WTC11 (cell line): ENCODE measurements at regions not wholly inside any gene's neighbourhood (a gene's known extent, or its start where the extent isn't known, plus 50 kb on each side); places are given as distances from the start of the nearest gene placed in this dataset.

Experiments used
- ATAC-seq: fragments of 200-7000 bp; cut with Tn5 transposase; 2 replicates; pipeline ENCODE4 v1.10.0; 2021; ENCODE audit warnings: mild to moderate bottlenecking, moderate library complexity
- CTCF ChIA-PET: fragments of 300-600 bp; sonication (Branson Sonifier 250); formaldehyde crosslinking; loops from one replicate; lab custom pipeline; 2021; ENCODE audit warnings: antibody characterized with exemption; lab: Charles Lee
- POLR2A ChIA-PET: fragments of 350-600 bp; sonication (Branson Sonifier 250); formaldehyde crosslinking; loops from one replicate; lab custom pipeline; 2021; ENCODE audit warnings: antibody characterized with exemption; lab: Charles Lee
- DNase-seq: peaks from one replicate; pipeline ENCODE4 v3.0.0; 2021; ENCODE audit warnings: low spot score
- H3K27ac Mint-ChIP-seq: 2 replicates; pipeline ENCODE4 v1.8.0; 2021; ENCODE audit warnings: mixed read lengths
- H3K27me3 Mint-ChIP-seq: 2 replicates; pipeline ENCODE4 v1.8.0; 2021; ENCODE audit warnings: low read depth, mild to moderate bottlenecking, moderate library complexity, mixed read lengths
- H3K36me3 Mint-ChIP-seq: 2 replicates; pipeline ENCODE4 v1.8.0; 2021; ENCODE audit warnings: mixed read lengths
- H3K4me1 Mint-ChIP-seq: 2 replicates; pipeline ENCODE4 v1.8.0; 2022; ENCODE audit warnings: mixed read lengths
- H3K4me3 Mint-ChIP-seq: 2 replicates; pipeline ENCODE4 v1.8.0; 2021; ENCODE audit warnings: mild to moderate bottlenecking, moderate library complexity, mixed read lengths
- H3K9me3 Mint-ChIP-seq: 2 replicates; pipeline ENCODE4 v1.8.0; 2021; ENCODE audit warnings: mixed read lengths
- ARID4B ChIP-seq: sonication (generic); formaldehyde crosslinking; IDR thresholded peaks from 2 replicates; pipeline ENCODE4 v1.8.0; 2023; ENCODE audit warnings: missing genetic modification reagents, mild to moderate bottlenecking, borderline replicate concordance
- CBFB ChIP-seq: sonication (generic); formaldehyde crosslinking; IDR thresholded peaks from 2 replicates; pipeline ENCODE4 v1.8.1; 2022; ENCODE audit warnings: mild to moderate bottlenecking, low read depth, missing genetic modification reagents
- CREM ChIP-seq: sonication (generic); formaldehyde crosslinking; IDR thresholded peaks from 2 replicates; pipeline ENCODE4 v1.8.1; 2022; ENCODE audit warnings: mild to moderate bottlenecking, missing genetic modification reagents, moderate library complexity
- E2F4 ChIP-seq: sonication (generic); formaldehyde crosslinking; IDR thresholded peaks from 2 replicates; pipeline ENCODE4 v1.8.1; 2022; ENCODE audit warnings: low read depth, mild to moderate bottlenecking, moderate library complexity, missing genetic modification reagents, borderline replicate concordance
- FOXK1 ChIP-seq: sonication (generic); formaldehyde crosslinking; IDR thresholded peaks from 2 replicates; pipeline ENCODE4 v1.8.0; 2022; ENCODE audit warnings: mild to moderate bottlenecking, moderate library complexity, missing genetic modification reagents
- IRF1 ChIP-seq: sonication (generic); formaldehyde crosslinking; IDR thresholded peaks from 2 replicates; pipeline ENCODE4 v1.8.0; 2023; ENCODE audit warnings: missing genetic modification reagents
- JAZF1 ChIP-seq: fragments of 250-450 bp; sonication (Bioruptor Pico); IDR thresholded peaks from 2 replicates; pipeline ENCODE4 v1.9.0; 2021; ENCODE audit warnings: moderate library complexity, mild to moderate bottlenecking, inconsistent platforms
- MXD4 ChIP-seq: fragments of 250-450 bp; sonication (Bioruptor Pico); IDR thresholded peaks from 2 replicates; pipeline ENCODE4 v1.8.0; 2021; ENCODE audit warnings: mild to moderate bottlenecking, moderate library complexity, borderline replicate concordance
- RELA ChIP-seq: sonication (generic); formaldehyde crosslinking; IDR thresholded peaks from 2 replicates; pipeline ENCODE4 v1.8.1; 2022; ENCODE audit warnings: missing genetic modification reagents, mild to moderate bottlenecking, borderline replicate concordance
- SMAD3 ChIP-seq: sonication (generic); formaldehyde crosslinking; IDR thresholded peaks from 2 replicates; pipeline ENCODE4 v1.8.0; 2022; ENCODE audit warnings: missing genetic modification reagents, mild to moderate bottlenecking, borderline replicate concordance
- SP1 ChIP-seq: sonication (generic); formaldehyde crosslinking; conservative IDR thresholded peaks from 2 replicates; pipeline ENCODE4 v1.8.1; 2022; ENCODE audit warnings: missing genetic modification reagents
- ZNF138 ChIP-seq: sonication (generic); formaldehyde crosslinking; conservative IDR thresholded peaks from 2 replicates; pipeline ENCODE4 v1.8.1; 2022; ENCODE audit warnings: mild to moderate bottlenecking, moderate library complexity, missing genetic modification reagents
- ZNF281 ChIP-seq: sonication (generic); formaldehyde crosslinking; IDR thresholded peaks from 2 replicates; pipeline ENCODE4 v1.8.0; 2023; ENCODE audit warnings: mild to moderate bottlenecking, missing genetic modification reagents
- ZNF396 ChIP-seq: fragments of 250-450 bp; sonication (Bioruptor Pico); IDR thresholded peaks from 2 replicates; pipeline ENCODE4 v1.8.0; 2021; ENCODE audit warnings: mild to moderate bottlenecking, moderate library complexity, borderline replicate concordance
- ZNF416 ChIP-seq: fragments of 250-450 bp; sonication (Bioruptor Pico); IDR thresholded peaks from 2 replicates; pipeline ENCODE4 v1.9.0; 2021; ENCODE audit warnings: mild to moderate bottlenecking, inconsistent platforms
- TF ChIP-seq, protein P1 (sequence below): sonication (generic); formaldehyde crosslinking; IDR thresholded peaks from 2 replicates; pipeline ENCODE4 v1.8.0; 2022; ENCODE audit warnings: mild to moderate bottlenecking, missing genetic modification reagents
- TF ChIP-seq, protein P2 (sequence below): fragments of 250-450 bp; sonication (Bioruptor Pico); IDR thresholded peaks from 2 replicates; pipeline ENCODE4 v1.9.0; 2021; ENCODE audit warnings: mild to moderate bottlenecking
- TF ChIP-seq, protein P3 (sequence below): sonication (generic); formaldehyde crosslinking; IDR thresholded peaks from 2 replicates; pipeline ENCODE4 v1.8.0; 2022; ENCODE audit warnings: mild to moderate bottlenecking, missing genetic modification reagents
- TF ChIP-seq, protein P4 (sequence below): sonication (generic); formaldehyde crosslinking; conservative IDR thresholded peaks from 2 replicates; pipeline ENCODE4 v1.8.1; 2023; ENCODE audit warnings: mild to moderate bottlenecking, low read depth, missing genetic modification reagents, moderate library complexity

DNA sequence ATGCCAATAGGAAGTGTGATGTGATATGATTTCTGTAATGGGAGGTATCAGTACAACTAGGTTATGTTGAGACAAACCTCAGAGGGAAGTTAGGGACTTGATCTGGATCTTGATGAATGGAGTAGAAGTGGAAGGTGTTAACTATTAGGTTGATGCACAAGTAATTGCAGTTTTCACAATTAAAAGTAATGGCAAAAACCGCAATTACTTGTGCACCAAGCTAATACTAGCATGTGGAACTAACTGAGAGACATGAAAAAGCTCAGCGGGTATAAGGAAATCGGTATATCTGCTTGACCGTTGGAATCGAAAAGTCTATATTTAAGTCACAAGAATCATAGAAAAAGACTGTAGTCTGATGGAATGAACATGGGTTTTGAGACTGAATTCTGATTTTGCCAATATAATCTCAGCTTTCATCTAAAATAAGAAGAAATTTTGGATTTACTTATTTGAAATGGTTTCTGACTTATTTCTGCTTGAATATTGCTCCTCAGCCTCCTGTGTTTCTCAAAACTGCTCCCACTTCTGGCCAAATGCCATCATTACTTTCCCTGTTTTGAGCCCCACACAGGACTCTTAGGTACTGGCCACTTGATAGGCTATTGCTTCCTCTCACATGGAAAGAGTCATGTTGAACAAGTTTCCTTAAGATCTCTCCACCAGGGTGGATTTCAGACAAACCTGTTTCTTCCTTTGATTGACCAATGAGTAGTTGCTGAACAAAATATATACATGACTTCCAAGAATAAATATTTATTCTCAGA is 271.5 kb upstream of the COL8A1 start (continued):
- TF ChIP-seq SMAD3 (CRISPR knock-in tag): no peak
- TF ChIP-seq CREM: no peak
- no peak for TF ChIP-seq RELA (CRISPR knock-in tag)
- no peak for TF ChIP-seq ZNF396
- TF ChIP-seq, protein P1, sequence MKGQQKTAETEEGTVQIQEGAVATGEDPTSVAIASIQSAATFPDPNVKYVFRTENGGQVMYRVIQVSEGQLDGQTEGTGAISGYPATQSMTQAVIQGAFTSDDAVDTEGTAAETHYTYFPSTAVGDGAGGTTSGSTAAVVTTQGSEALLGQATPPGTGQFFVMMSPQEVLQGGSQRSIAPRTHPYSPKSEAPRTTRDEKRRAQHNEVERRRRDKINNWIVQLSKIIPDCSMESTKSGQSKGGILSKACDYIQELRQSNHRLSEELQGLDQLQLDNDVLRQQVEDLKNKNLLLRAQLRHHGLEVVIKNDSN (CRISPR knock-in tag): no peak

DNA sequence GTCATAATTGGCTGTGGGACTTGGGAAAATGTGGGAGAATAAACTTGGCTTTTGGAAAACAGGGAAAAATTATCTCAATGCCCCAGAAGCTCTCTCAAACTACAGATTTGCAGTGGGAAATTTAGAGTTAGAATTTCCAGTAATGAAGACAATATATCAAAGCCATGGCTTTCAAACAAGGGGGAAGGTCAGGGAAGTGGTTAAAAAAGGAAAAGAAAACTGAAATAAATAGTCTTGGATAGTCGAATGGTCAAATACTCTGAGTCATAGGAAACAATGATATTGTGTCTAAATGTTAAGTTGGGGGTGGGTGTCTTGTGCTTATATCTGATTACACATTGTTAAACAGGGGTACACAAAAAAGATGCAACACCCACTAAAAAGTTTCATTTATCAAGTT is 272.4 kb upstream of the COL8A1 start:
- no peak overlapping the region for H3K27ac Mint-ChIP-seq
- POLR2A ChIA-PET: no interaction called here
- no peak for DNase-seq
- no peaks in the 10 kb centered on the region for H3K9me3 Mint-ChIP-seq
- no peaks in the 10 kb centered on the region for H3K36me3 Mint-ChIP-seq
- CTCF ChIA-PET: no interaction called here
- no peaks in the 10 kb centered on the region for H3K27me3 Mint-ChIP-seq
- no peak for ATAC-seq
- H3K4me3 Mint-ChIP-seq: no peak overlapping the region
- no peaks in the 10 kb centered on the region for H3K4me1 Mint-ChIP-seq
- TF ChIP-seq FOXK1 (CRISPR knock-in tag): no peak
- no peak for TF ChIP-seq ARID4B (CRISPR knock-in tag)
- TF ChIP-seq, protein P2, sequence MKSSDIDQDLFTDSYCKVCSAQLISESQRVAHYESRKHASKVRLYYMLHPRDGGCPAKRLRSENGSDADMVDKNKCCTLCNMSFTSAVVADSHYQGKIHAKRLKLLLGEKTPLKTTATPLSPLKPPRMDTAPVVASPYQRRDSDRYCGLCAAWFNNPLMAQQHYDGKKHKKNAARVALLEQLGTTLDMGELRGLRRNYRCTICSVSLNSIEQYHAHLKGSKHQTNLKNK (CRISPR knock-in tag): no peak
- no peak for TF ChIP-seq CBFB
- no peak for TF ChIP-seq MXD4 (CRISPR knock-in tag)

- ATAC-seq (no peak), DNase-seq (no peak)
- no peaks in the 10 kb centered on the region for H3K27me3 Mint-ChIP-seq
- no peak overlapping the region for H3K27ac Mint-ChIP-seq
- peaks cover 2% of the 10 kb centered on the region; the same call in 1 of the 2 replicates for H3K9me3 Mint-ChIP-seq
- no peak overlapping the region for H3K4me3 Mint-ChIP-seq
- ChIA-PET POLR2A (no interaction called here), CTCF (no interaction called here)
- H3K36me3 Mint-ChIP-seq: no peaks in the 10 kb centered on the region
- no peaks in the 10 kb centered on the region for H3K4me1 Mint-ChIP-seq
- TF ChIP-seq SP1: no peak
- no peak for TF ChIP-seq IRF1
- TF ChIP-seq ZNF396: no peak
- TF ChIP-seq ZNF416 (CRISPR knock-in tag): no peak
- TF ChIP-seq, protein P3, sequence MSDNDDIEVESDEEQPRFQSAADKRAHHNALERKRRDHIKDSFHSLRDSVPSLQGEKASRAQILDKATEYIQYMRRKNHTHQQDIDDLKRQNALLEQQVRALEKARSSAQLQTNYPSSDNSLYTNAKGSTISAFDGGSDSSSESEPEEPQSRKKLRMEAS (CRISPR knock-in tag): no peak
- no peak for TF ChIP-seq JAZF1 (CRISPR knock-in tag)
- no peak for TF ChIP-seq ZNF281
- TF ChIP-seq, protein P4, sequence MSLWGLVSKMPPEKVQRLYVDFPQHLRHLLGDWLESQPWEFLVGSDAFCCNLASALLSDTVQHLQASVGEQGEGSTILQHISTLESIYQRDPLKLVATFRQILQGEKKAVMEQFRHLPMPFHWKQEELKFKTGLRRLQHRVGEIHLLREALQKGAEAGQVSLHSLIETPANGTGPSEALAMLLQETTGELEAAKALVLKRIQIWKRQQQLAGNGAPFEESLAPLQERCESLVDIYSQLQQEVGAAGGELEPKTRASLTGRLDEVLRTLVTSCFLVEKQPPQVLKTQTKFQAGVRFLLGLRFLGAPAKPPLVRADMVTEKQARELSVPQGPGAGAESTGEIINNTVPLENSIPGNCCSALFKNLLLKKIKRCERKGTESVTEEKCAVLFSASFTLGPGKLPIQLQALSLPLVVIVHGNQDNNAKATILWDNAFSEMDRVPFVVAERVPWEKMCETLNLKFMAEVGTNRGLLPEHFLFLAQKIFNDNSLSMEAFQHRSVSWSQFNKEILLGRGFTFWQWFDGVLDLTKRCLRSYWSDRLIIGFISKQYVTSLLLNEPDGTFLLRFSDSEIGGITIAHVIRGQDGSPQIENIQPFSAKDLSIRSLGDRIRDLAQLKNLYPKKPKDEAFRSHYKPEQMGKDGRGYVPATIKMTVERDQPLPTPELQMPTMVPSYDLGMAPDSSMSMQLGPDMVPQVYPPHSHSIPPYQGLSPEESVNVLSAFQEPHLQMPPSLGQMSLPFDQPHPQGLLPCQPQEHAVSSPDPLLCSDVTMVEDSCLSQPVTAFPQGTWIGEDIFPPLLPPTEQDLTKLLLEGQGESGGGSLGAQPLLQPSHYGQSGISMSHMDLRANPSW (CRISPR knock-in tag): no peak
- TF ChIP-seq E2F4 (CRISPR knock-in tag): no peak
- TF ChIP-seq ZNF138 (CRISPR knock-in tag): no peak
Observed at GRCh38 chr3:99365396-99365795, 273.0 kb upstream of the COL8A1 start.
